GM23338 (cell line): ENCODE measurements at regions not wholly inside any gene's neighbourhood (a gene's known extent, or its start where the extent isn't known, plus 50 kb on each side); places are given as distances from the start of the nearest gene placed in this dataset.

ENCODE experiments used
- ATAC-seq: fragments of 200-7000 bp; cut with Tn5 transposase; 3 replicates; pipeline ENCODE4 v1.9.1; 2020
- DNase-seq: peaks from one replicate; pipeline ENCODE4 v3.0.0-alpha.2; 2015; ENCODE audit warnings: low spot score
- H2AFZ ChIP-seq: fragments of 200-600 bp; sonication (generic); 2 replicates; pipeline ENCODE4 v1.8.0; 2016; ENCODE audit warnings: antibody characterized with exemption, mild to moderate bottlenecking, moderate library complexity
- H3F3A ChIP-seq: fragments of 200-600 bp; sonication (generic); replicated peaks from 2 replicates; pipeline ENCODE4 v1.8.0; 2017; ENCODE audit warnings: antibody characterized with exemption, mixed run types, low read depth
- H3K27ac ChIP-seq: fragments of 200-600 bp; sonication (generic); 2 replicates; pipeline ENCODE4 v1.6.1; 2016; ENCODE audit warnings: low read depth
- H3K27me3 ChIP-seq: fragments of 200-600 bp; sonication (generic); 2 replicates; pipeline ENCODE4 v1.8.0; 2016; ENCODE audit warnings: mild to moderate bottlenecking, mixed run types, moderate library complexity; ENCODE audit not compliant: insufficient read depth
- H3K36me3 ChIP-seq: fragments of 200-600 bp; sonication (generic); 2 replicates; pipeline ENCODE4 v1.8.0; 2016; ENCODE audit warnings: mild to moderate bottlenecking; ENCODE audit not compliant: insufficient read depth
- H3K4me1 ChIP-seq: fragments of 200-600 bp; sonication (generic); 2 replicates; pipeline ENCODE4 v1.8.0; 2016; ENCODE audit warnings: mild to moderate bottlenecking, moderate library complexity; ENCODE audit not compliant: insufficient read depth
- H3K4me2 ChIP-seq: fragments of 200-600 bp; sonication (generic); 2 replicates; pipeline ENCODE4 v1.7.1; 2017; ENCODE audit warnings: mixed run types
- H3K4me3 ChIP-seq: fragments of 200-600 bp; sonication (generic); 2 replicates; pipeline ENCODE4 v1.6.1; 2016; ENCODE audit warnings: mixed run types
- H3K79me2 ChIP-seq: fragments of 200-600 bp; sonication (generic); replicated peaks from 2 replicates; pipeline ENCODE4 v1.8.0; 2017; ENCODE audit warnings: mild to moderate bottlenecking; ENCODE audit not compliant: insufficient read depth
- H3K9me2 ChIP-seq: fragments of 200-600 bp; sonication (generic); 2 replicates; pipeline ENCODE4 v1.8.0; 2017; ENCODE audit not compliant: insufficient read depth
- H4K20me1 ChIP-seq: fragments of 200-600 bp; sonication (generic); replicated peaks from 2 replicates; pipeline ENCODE4 v1.8.0; 2017; ENCODE audit warnings: mild to moderate bottlenecking; ENCODE audit not compliant: insufficient read depth
- H3K27ac Mint-ChIP-seq: 2 replicates; pipeline ENCODE4 v1.8.0; 2020; ENCODE audit warnings: inconsistent platforms, mild to moderate bottlenecking, moderate library complexity, mixed read lengths
- H3K27me3 Mint-ChIP-seq: 3 replicates; pipeline ENCODE4 v1.8.0; 2022; ENCODE audit warnings: low read depth, mild to moderate bottlenecking, moderate library complexity, mixed read lengths, inconsistent platforms; ENCODE audit not compliant: insufficient read depth, poor library complexity
- H3K36me3 Mint-ChIP-seq: 3 replicates; pipeline ENCODE4 v1.8.0; 2021; ENCODE audit warnings: low read depth, mild to moderate bottlenecking, inconsistent platforms, moderate library complexity, mixed read lengths
- H3K4me1 Mint-ChIP-seq: 3 replicates; pipeline ENCODE4 v1.8.0; 2020; ENCODE audit warnings: mild to moderate bottlenecking, inconsistent platforms, mixed read lengths
- H3K4me3 Mint-ChIP-seq: 3 replicates; pipeline ENCODE4 v1.8.0; 2021; ENCODE audit warnings: moderate library complexity, mild to moderate bottlenecking, inconsistent platforms, mixed read lengths
- H3K9me3 Mint-ChIP-seq: 3 replicates; pipeline ENCODE4 v1.8.0; 2020; ENCODE audit warnings: moderate library complexity, mild to moderate bottlenecking, inconsistent platforms, mixed read lengths
- CREB1 ChIP-seq: fragments of 250-450 bp; sonication (Bioruptor Pico); IDR thresholded peaks from 2 replicates; pipeline ENCODE4 v1.5.0; 2020; ENCODE audit warnings: low read depth, mild to moderate bottlenecking, moderate library complexity
- EZH2 ChIP-seq: fragments of 200-600 bp; sonication (generic); IDR thresholded peaks from one replicate; pipeline ENCODE4 v1.8.0; 2017; ENCODE audit warnings: antibody characterized with exemption, mild to moderate bottlenecking, low read depth; ENCODE audit not compliant: unreplicated experiment
- EZH2phosphoT487 ChIP-seq: fragments of 200-600 bp; sonication (generic); IDR thresholded peaks from one replicate; pipeline ENCODE4 v1.8.1; 2018; ENCODE audit warnings: antibody characterized with exemption; ENCODE audit not compliant: unreplicated experiment
- JUNB ChIP-seq: IDR thresholded peaks from one replicate; pipeline ENCODE4 v1.6.1; 2016; ENCODE audit warnings: antibody characterized with exemption; ENCODE audit not compliant: unreplicated experiment
- NANOG ChIP-seq: IDR thresholded peaks from 2 replicates; pipeline ENCODE4 v1.6.1; 2016; ENCODE audit warnings: antibody characterized with exemption, borderline replicate concordance
- STAT1 ChIP-seq: IDR thresholded peaks from one replicate; pipeline ENCODE4 v1.6.1; 2016; ENCODE audit warnings: antibody characterized with exemption; ENCODE audit not compliant: unreplicated experiment
- ZNF114 ChIP-seq: fragments of 250-450 bp; sonication (Bioruptor Pico); IDR thresholded peaks from 2 replicates; pipeline ENCODE4 v1.5.0; 2020; ENCODE audit warnings: mild to moderate bottlenecking, moderate library complexity
- ZNF331 ChIP-seq: fragments of 250-450 bp; sonication (Bioruptor Pico); IDR thresholded peaks from 2 replicates; pipeline ENCODE4 v1.5.0; 2020; ENCODE audit warnings: low read depth, mild to moderate bottlenecking, moderate library complexity
- ZNF462 ChIP-seq: fragments of 250-450 bp; sonication (Bioruptor Pico); IDR thresholded peaks from 2 replicates; pipeline ENCODE4 v1.5.0; 2020; ENCODE audit warnings: mild to moderate bottlenecking, moderate library complexity
- TF ChIP-seq, protein P1 (sequence below), 2 experiments: fragments of 200-600 bp in 1 of 2; sonication (generic) in 1 of 2; conservative IDR thresholded peaks; 2 replicates each; pipeline versions ENCODE4 v1.5.1 to v1.6.1; 2016 to 2017; ENCODE audit warnings: antibody characterized with exemption in 2 of 2, low read depth in 2 of 2, mild to moderate bottlenecking in 2 of 2, moderate library complexity in 1 of 2

DNA sequence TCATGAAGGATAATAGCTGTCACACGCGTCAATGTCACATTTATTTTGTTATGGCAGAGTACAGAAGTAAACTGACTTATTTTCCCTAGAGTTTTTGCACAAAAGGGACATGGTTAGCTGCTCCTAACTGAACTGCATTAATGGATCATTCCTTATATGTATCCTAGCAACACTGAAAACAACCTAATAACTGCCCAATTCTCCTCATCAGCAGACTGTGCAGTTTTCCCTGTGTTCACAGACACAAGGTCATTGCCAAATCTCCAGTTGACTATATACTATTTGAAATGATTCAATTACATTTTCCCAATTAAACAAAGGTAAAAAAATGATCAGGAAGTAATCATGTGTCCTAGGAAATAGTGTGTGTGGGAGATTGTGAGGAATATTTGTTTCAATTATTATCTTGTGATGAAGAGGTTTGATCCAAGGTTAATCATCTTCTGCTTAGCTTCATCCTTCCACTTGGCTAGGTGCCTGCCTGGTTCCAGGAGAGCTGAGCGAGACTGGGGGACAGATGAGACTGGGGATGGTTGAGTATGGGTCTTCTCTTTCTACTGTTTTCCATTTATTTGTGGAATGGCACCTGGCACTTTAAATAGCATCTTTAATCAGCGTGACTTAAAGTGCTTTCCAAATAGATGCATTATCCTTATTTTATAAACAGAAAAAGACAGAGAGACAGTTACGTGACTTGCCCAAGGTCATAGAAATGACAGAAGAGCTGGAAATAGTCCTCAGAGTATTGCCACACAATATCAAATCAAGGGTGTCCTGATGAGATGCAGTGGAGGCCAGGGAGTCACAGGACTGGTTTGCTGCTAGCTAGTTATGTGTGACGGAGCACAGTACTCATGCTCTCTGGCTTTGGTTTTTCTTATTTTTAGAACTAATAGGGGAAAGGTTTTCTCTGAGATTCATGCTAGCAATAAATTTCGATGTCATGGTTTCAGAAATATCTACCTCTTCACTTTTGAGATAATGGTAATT lies 335.6 kb downstream of the PIK3C3 start:
- Histone ChIP-seq H3K27ac (no peak overlapping the region), H3F3A (no peaks in the 10 kb centered on the region), H3K4me2 (no peak overlapping the region), H4K20me1 (no peaks in the 10 kb centered on the region), H3K36me3 (no peaks in the 10 kb centered on the region), H3K4me1 (no peaks in the 10 kb centered on the region), H3K9me2 (0 out of 2 replicates have a peak, but pooled peaks cover 5% of the 10 kb centered on the region), H2AFZ (no peak overlapping the region), H3K79me2 (no peaks in the 10 kb centered on the region), H3K4me3 (no peak overlapping the region), H3K27me3 (no peaks in the 10 kb centered on the region)
- Mint-ChIP-seq H3K27ac (no peak overlapping the region), H3K4me1 (no peaks in the 10 kb centered on the region), H3K4me3 (no peak overlapping the region), H3K27me3 (no peaks in the 10 kb centered on the region), H3K9me3 (no peaks in the 10 kb centered on the region; the same call in 2 of the 3 replicates), H3K36me3 (no peaks in the 10 kb centered on the region)
- TF ChIP-seq JUNB (no peak), ZNF462 (CRISPR knock-in tag) (no peak), NANOG (no peak), ZNF114 (CRISPR knock-in tag) (no peak), STAT1 (no peak), ZNF331 (CRISPR knock-in tag) (no peak), CREB1 (CRISPR knock-in tag) (no peak), EZH2phosphoT487 (no peak), EZH2 (no peak)
- TF ChIP-seq, protein P1, sequence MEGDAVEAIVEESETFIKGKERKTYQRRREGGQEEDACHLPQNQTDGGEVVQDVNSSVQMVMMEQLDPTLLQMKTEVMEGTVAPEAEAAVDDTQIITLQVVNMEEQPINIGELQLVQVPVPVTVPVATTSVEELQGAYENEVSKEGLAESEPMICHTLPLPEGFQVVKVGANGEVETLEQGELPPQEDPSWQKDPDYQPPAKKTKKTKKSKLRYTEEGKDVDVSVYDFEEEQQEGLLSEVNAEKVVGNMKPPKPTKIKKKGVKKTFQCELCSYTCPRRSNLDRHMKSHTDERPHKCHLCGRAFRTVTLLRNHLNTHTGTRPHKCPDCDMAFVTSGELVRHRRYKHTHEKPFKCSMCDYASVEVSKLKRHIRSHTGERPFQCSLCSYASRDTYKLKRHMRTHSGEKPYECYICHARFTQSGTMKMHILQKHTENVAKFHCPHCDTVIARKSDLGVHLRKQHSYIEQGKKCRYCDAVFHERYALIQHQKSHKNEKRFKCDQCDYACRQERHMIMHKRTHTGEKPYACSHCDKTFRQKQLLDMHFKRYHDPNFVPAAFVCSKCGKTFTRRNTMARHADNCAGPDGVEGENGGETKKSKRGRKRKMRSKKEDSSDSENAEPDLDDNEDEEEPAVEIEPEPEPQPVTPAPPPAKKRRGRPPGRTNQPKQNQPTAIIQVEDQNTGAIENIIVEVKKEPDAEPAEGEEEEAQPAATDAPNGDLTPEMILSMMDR (conservative IDR thresholded peaks at IDR 0.05; ENCODE audit: low read depth in 2 of 2), result no peak
- ATAC-seq (no peak), DNase-seq (no peak)
